ENCODE measurements at regions not wholly inside any gene's neighbourhood (a gene's known extent, or its start where the extent isn't known, plus 50 kb on each side); places are given as distances from the start of the nearest gene placed in this dataset.

- H3K4me3 ChIP-seq (ENCODE audit: low read length) = no peak overlapping the region
Measured at GRCh38 chrX:2585158-2585470, 84.3 kb upstream of the DHRSX start.

DNA sequence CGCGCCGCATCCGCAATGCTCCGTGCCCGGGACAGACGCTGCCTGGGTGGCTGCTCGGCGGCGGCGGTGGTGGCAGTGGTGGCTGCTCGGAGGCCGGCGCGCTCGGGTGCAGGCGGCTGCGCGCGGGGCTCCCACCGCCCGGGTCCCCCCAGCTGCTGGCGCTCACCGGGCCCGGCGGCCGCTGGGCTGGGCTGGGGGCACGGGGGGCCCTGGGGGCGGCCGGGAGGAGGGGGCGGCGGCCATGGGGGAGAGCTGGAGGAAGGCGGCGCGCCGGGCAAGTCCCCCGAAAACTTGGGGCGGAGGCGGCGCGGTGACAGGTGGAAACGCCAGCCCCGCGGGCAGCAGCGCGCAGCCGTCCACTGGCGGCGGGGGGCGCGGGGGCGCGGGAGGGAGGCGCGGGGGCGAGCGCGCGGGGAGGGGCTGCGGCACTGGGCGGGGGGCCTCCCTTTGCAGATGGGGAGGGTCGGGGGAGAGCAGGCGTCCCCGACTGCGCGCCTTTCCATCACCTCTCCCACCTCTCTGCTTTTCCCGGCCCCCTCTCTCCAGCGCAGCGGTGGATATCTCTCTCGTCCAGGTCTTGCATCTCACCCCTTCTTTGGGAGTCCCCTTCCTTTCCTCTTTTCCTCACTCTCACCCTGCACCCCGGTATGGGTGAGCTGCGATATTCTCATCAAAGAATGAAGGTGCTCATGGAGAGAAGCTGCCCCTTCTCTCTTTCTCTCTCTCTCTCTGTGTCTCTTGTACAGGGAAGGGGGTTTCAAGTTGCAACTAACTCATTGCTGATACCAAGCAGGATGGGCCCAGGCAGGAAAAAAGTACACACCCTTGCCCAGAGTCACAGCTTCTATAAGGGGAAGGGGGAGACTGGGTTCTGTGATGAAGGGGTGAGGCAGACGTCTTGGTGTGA, 83.7 kb upstream of the DHRSX start:
- no peak for DNase-seq (ENCODE audit: low read depth)
- TF ChIP-seq, protein P1, sequence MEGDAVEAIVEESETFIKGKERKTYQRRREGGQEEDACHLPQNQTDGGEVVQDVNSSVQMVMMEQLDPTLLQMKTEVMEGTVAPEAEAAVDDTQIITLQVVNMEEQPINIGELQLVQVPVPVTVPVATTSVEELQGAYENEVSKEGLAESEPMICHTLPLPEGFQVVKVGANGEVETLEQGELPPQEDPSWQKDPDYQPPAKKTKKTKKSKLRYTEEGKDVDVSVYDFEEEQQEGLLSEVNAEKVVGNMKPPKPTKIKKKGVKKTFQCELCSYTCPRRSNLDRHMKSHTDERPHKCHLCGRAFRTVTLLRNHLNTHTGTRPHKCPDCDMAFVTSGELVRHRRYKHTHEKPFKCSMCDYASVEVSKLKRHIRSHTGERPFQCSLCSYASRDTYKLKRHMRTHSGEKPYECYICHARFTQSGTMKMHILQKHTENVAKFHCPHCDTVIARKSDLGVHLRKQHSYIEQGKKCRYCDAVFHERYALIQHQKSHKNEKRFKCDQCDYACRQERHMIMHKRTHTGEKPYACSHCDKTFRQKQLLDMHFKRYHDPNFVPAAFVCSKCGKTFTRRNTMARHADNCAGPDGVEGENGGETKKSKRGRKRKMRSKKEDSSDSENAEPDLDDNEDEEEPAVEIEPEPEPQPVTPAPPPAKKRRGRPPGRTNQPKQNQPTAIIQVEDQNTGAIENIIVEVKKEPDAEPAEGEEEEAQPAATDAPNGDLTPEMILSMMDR (conservative IDR thresholded peaks at IDR 0.05; ENCODE audit: low read depth, low read length) = no peak
- H3K4me3 ChIP-seq (ENCODE audit: low read length) = no peak overlapping the region

More at GRCh38 chrX:2585158-2585470, 84.3 kb upstream of the DHRSX start:
- DNase-seq (ENCODE audit: low read depth) = no peak
- TF ChIP-seq, protein P1 (conservative IDR thresholded peaks at IDR 0.05; ENCODE audit: low read depth, low read length) = no peak

DNA sequence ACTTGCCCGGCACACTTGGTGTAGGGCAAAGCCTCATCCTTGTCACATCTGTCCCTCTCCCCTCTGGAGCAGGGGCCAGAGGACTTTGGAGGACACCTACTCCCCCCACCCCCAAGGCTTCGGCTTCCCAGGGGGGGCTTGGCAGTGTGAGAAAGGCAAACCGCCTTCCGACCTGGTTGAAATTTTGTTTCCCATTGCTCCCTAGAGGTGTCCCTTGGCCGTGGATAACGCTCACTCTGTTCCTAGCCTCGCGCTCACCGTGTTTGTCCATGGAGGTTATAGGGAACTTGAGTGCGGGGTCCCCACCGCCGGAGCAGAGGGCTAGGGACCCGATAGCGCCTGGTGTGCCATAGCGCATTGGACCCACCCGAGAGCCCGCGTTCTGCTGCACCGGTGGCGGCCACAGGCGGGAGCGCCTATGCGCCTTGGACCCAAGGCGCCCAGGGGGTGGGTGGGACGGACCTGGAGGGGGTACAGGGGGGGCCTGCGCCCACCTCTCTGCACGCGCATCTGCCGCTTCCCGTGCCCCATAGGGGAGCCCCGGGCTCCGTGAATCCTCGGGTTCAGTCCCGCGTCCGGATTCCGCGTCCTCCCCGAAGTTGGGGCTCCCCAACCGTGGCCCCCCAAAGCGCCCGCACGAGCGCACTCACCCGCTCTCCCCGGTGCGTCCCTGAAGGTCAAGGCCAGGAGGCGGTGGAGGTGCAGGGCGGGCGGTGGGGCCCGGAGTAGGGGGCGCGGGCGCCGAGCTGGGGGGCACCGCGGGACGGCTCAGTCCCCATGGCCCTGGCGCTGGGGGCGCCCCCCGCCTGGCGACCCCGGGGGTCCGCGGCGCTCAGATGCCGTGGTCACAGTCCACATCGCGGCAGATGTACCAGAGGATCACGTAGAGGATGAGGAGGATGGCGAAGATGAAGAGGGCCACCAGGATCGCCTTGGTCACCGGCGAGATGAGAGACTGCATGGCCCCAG, 82.7 kb upstream of the DHRSX start:
- TF ChIP-seq, protein P1 (conservative IDR thresholded peaks at IDR 0.05; ENCODE audit: low read depth, low read length) = no peak
- no peak overlapping the region for H3K4me3 ChIP-seq (ENCODE audit: low read length)
- no peak for DNase-seq (ENCODE audit: low read depth)

DNA sequence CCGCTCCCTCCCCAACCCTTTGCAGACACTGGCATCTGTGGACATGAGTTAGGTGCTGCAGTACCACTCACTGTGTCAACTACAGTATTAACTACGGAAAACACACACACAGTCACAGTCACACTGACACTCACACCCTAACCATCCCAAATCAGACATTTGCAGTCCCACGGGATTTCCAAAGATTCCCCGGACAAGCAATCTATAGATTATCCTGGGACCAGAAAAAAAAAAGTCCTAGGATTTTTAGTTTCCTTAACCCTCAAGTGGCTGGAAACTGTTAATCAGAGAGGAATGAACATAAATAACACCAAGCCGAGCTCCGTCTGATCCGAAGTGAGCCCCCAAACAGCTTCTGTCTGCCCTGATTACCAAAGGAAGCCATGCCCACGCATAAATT, 81.9 kb upstream of the DHRSX start:
- no peak overlapping the region for H3K4me3 ChIP-seq (ENCODE audit: low read length)
- TF ChIP-seq, protein P1 (conservative IDR thresholded peaks at IDR 0.05; ENCODE audit: low read depth, low read length) = no peak
- no peak for DNase-seq (ENCODE audit: low read depth)

GRCh38 chrX:2581296-2581695, 80.5 kb upstream of the DHRSX start:
- no peak for DNase-seq (ENCODE audit: low read depth)
- H3K4me3 ChIP-seq (ENCODE audit: low read length) = no peak overlapping the region
- TF ChIP-seq, protein P1 (conservative IDR thresholded peaks at IDR 0.05; ENCODE audit: low read depth, low read length) = no peak

GRCh38 chrX:2578864-2579263, 78.1 kb upstream of the DHRSX start:
- TF ChIP-seq, protein P1 (conservative IDR thresholded peaks at IDR 0.05; ENCODE audit: low read depth, low read length) = no peak
- no peak for DNase-seq (ENCODE audit: low read depth)
- no peak overlapping the region for H3K4me3 ChIP-seq (ENCODE audit: low read length)
